ENCODE measurements at regions not wholly inside any gene's neighbourhood (a gene's known extent, or its start where the extent isn't known, plus 50 kb on each side); places are given as distances from the start of the nearest gene placed in this dataset.

- no peak for TF ChIP-seq CTCF (IDR thresholded peaks at IDR 0.05; ENCODE audit: insufficient read depth, low read length, severe bottlenecking)
- Histone ChIP-seq H3K4me3 (ENCODE audit: low read depth, low read length) (no peak overlapping the region), H3K36me3 (ENCODE audit: control insufficient read depth, insufficient read depth, low read length) (no peaks in the 10 kb centered on the region), H3K27me3 (ENCODE audit: control insufficient read depth, insufficient read depth, low read length) (peaks cover 3% of the 10 kb centered on the region)
- FAIRE-seq (no peak), DNase-seq (ENCODE audit: low read depth) (peak; percentile 76)
Measured at GRCh38 chr1:38690790-38691449, 168.7 kb downstream of the RRAGC start.

- Histone ChIP-seq H3K36me3 (ENCODE audit: control insufficient read depth, insufficient read depth, low read length) (no peaks in the 10 kb centered on the region), H3K4me3 (ENCODE audit: low read depth, low read length) (no peak overlapping the region), H3K27me3 (ENCODE audit: control insufficient read depth, insufficient read depth, low read length) (peaks cover 3% of the 10 kb centered on the region)
- no peak for DNase-seq (ENCODE audit: low read depth)
- no peak for FAIRE-seq
- TF ChIP-seq CTCF (IDR thresholded peaks at IDR 0.05; ENCODE audit: insufficient read depth, low read length, severe bottlenecking): no peak
Measured at GRCh38 chr1:38686927-38687255, 172.7 kb downstream of the RRAGC start.

- H3K27me3 ChIP-seq (ENCODE audit: control insufficient read depth, insufficient read depth, low read length): peaks cover 3% of the 10 kb centered on the region
- FAIRE-seq (no peak), DNase-seq (ENCODE audit: low read depth) (no peak)
- no peak for TF ChIP-seq CTCF (IDR thresholded peaks at IDR 0.05; ENCODE audit: insufficient read depth, low read length, severe bottlenecking)
- H3K36me3 ChIP-seq (ENCODE audit: control insufficient read depth, insufficient read depth, low read length): no peaks in the 10 kb centered on the region
- H3K4me3 ChIP-seq (ENCODE audit: low read depth, low read length): no peak overlapping the region
Measured at GRCh38 chr1:38686167-38686926, 173.2 kb downstream of the RRAGC start.

GRCh38 chr1:38685388-38685787 lies 174.2 kb downstream of the RRAGC start:
- TF ChIP-seq CTCF (IDR thresholded peaks at IDR 0.05; ENCODE audit: insufficient read depth, low read length, severe bottlenecking): no peak
- H3K36me3 ChIP-seq (ENCODE audit: control insufficient read depth, insufficient read depth, low read length): no peaks in the 10 kb centered on the region
- no peak for FAIRE-seq
- H3K4me3 ChIP-seq (ENCODE audit: low read depth, low read length): no peak overlapping the region
- peaks cover 3% of the 10 kb centered on the region for H3K27me3 ChIP-seq (ENCODE audit: control insufficient read depth, insufficient read depth, low read length)
- DNase-seq (ENCODE audit: low read depth): no peak

GRCh38 chr1:38680801-38681510 lies 178.6 kb downstream of the RRAGC start:
- no peak for TF ChIP-seq CTCF (IDR thresholded peaks at IDR 0.05; ENCODE audit: insufficient read depth, low read length, severe bottlenecking)
- Histone ChIP-seq H3K27me3 (ENCODE audit: control insufficient read depth, insufficient read depth, low read length) (no peaks in the 10 kb centered on the region), H3K36me3 (ENCODE audit: control insufficient read depth, insufficient read depth, low read length) (no peaks in the 10 kb centered on the region), H3K4me3 (ENCODE audit: low read depth, low read length) (no peak overlapping the region)
- no peak for FAIRE-seq
- DNase-seq (ENCODE audit: low read depth): peak; percentile 39
